Parathyroid adenoma (tissue), 2 donors: ENCODE measurements at regions not wholly inside any gene's neighbourhood (a gene's known extent, or its start where the extent isn't known, plus 50 kb on each side); places are given as distances from the start of the nearest gene placed in this dataset.

Experiments
- H2AFZ ChIP-seq: fragments of 300-600 bp; sonication (generic); one replicate; pipeline ENCODE4 v1.7.0; 2017; ENCODE audit warnings: antibody characterized with exemption, mild to moderate bottlenecking
- H3K27ac ChIP-seq: fragments of 300-600 bp; sonication (generic); one replicate; pipeline ENCODE4 v1.7.0; 2017
- H3K27me3 ChIP-seq: fragments of 300-600 bp; sonication (generic); one replicate; pipeline ENCODE4 v1.7.0; 2017; ENCODE audit warnings: low read length; ENCODE audit not compliant: control insufficient read depth, insufficient read depth
- H3K36me3 ChIP-seq: fragments of 300-600 bp; sonication (generic); one replicate; pipeline ENCODE4 v1.7.0; 2017; ENCODE audit warnings: low read length; ENCODE audit not compliant: control insufficient read depth, insufficient read depth
- H3K4me1 ChIP-seq: fragments of 300-600 bp; sonication (generic); one replicate; pipeline ENCODE4 v1.7.0; 2017; ENCODE audit warnings: control low read depth
- H3K4me2 ChIP-seq: fragments of 300-600 bp; sonication (generic); one replicate; pipeline ENCODE4 v1.7.0; 2017; ENCODE audit warnings: low read length
- H3K4me3 ChIP-seq: fragments of 300-600 bp; sonication (generic); one replicate; pipeline ENCODE4 v1.7.0; 2017; ENCODE audit warnings: low read depth, low read length
- H3K79me2 ChIP-seq: fragments of 300-600 bp; sonication (generic); one replicate; pipeline ENCODE4 v1.7.0; 2017; ENCODE audit warnings: control low read depth
- H3K9ac ChIP-seq: fragments of 300-600 bp; sonication (generic); one replicate; pipeline ENCODE4 v1.7.0; 2017; ENCODE audit warnings: mild to moderate bottlenecking
- H3K9me3 ChIP-seq: fragments of 300-600 bp; sonication (generic); one replicate; pipeline ENCODE4 v1.7.0; 2017; ENCODE audit warnings: low read length; ENCODE audit not compliant: control insufficient read depth
- TF ChIP-seq, protein P1 (sequence below): fragments of 300-600 bp; sonication (generic); IDR thresholded peaks from one replicate; pipeline ENCODE4 v1.7.0; 2017; ENCODE audit warnings: antibody characterized with exemption, mild to moderate bottlenecking
- donor health status: primary hyperparathyroidism.

DNA sequence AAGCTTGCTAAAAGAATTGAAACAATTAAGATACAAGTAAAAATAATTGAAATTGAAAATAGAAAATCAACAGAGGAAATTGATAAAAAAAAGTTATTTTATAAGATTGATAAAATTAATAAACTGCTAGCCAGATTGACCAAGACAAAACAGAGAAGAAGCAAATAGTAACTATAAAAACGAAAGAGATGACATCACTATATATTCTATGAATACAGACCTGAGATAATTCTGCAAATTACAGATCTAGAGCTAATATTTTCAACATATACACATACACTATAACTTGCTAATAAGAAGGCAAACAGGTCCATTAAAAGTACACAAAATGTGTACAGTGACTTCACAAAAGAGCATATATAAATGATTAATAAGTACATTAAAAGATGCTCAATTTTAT, 90.1 kb upstream of the RNPC3 start:
- Histone ChIP-seq H2AFZ (no peak overlapping the region), H3K27ac (no peak overlapping the region), H3K4me1 (no peaks in the 10 kb centered on the region), H3K36me3 (no peaks in the 10 kb centered on the region), H3K9ac (no peak overlapping the region), H3K4me3 (no peak overlapping the region), H3K9me3 (no peaks in the 10 kb centered on the region), H3K4me2 (no peak overlapping the region), H3K79me2 (no peaks in the 10 kb centered on the region), H3K27me3 (no peaks in the 10 kb centered on the region)
- TF ChIP-seq, protein P1, sequence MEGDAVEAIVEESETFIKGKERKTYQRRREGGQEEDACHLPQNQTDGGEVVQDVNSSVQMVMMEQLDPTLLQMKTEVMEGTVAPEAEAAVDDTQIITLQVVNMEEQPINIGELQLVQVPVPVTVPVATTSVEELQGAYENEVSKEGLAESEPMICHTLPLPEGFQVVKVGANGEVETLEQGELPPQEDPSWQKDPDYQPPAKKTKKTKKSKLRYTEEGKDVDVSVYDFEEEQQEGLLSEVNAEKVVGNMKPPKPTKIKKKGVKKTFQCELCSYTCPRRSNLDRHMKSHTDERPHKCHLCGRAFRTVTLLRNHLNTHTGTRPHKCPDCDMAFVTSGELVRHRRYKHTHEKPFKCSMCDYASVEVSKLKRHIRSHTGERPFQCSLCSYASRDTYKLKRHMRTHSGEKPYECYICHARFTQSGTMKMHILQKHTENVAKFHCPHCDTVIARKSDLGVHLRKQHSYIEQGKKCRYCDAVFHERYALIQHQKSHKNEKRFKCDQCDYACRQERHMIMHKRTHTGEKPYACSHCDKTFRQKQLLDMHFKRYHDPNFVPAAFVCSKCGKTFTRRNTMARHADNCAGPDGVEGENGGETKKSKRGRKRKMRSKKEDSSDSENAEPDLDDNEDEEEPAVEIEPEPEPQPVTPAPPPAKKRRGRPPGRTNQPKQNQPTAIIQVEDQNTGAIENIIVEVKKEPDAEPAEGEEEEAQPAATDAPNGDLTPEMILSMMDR: no peak

DNA sequence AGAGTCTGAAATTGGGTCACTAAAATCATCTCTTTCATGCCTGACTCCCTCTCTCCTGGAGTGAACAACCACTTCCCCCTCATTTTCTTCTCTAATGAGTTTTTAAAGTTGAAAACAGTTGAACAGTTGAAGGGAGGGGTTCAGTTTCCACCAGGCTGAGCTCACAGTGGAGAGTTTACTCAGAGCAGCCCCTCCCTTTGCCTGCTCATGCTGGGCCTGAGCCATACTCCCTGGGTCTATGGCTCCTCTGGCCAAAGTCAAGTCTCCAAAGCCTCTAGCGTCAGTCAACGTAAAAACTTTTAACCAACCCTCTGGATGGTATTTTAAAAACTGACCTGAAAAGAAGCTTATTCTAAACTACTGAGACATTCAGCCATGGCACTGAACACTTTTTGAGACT, 100.8 kb upstream of the RNPC3 start:
- H3K9ac ChIP-seq: no peak overlapping the region
- H3K4me3 ChIP-seq: no peak overlapping the region
- TF ChIP-seq, protein P1: no peak
- no peaks in the 10 kb centered on the region for H3K4me1 ChIP-seq
- H3K36me3 ChIP-seq: no peaks in the 10 kb centered on the region
- H2AFZ ChIP-seq: no peak overlapping the region
- H3K9me3 ChIP-seq: no peaks in the 10 kb centered on the region
- H3K27ac ChIP-seq: no peak overlapping the region
- H3K27me3 ChIP-seq: no peaks in the 10 kb centered on the region
- no peaks in the 10 kb centered on the region for H3K79me2 ChIP-seq
- H3K4me2 ChIP-seq: no peak overlapping the region

DNA sequence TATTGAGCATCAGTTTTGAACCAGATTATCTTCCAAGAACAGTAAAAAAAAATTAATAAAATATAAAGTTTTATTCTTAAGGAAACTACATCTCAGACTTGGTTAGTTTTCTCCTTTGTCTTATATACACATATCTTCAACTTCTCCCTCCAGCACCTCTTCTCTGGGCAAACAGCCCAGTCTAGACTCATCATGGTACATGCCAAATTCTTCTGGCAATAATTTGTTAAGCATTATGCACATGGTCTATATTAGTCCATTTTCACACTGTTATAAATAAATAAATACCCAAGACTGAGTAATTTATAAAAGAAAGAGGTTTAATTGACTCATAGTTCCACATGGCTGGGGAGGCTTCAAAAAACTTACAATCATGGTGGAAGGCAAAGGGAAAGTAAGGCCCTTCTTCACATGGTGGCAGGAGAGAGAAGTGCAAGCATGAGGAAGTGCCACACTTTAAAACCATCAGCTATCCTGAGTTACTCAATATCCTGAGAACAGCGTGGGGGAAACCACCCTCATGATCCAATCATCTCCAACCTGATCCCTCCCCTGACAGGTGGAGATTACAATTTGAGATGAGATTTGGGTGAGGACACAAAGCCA, 108.7 kb upstream of the RNPC3 start:
- Histone ChIP-seq H3K9me3 (peaks cover 4% of the 10 kb centered on the region), H3K4me3 (no peak overlapping the region), H3K4me2 (no peak overlapping the region), H3K4me1 (no peaks in the 10 kb centered on the region), H3K9ac (no peak overlapping the region), H3K36me3 (no peaks in the 10 kb centered on the region), H2AFZ (no peak overlapping the region), H3K27me3 (no peaks in the 10 kb centered on the region), H3K27ac (no peak overlapping the region), H3K79me2 (no peaks in the 10 kb centered on the region)
- TF ChIP-seq, protein P1: no peak

DNA sequence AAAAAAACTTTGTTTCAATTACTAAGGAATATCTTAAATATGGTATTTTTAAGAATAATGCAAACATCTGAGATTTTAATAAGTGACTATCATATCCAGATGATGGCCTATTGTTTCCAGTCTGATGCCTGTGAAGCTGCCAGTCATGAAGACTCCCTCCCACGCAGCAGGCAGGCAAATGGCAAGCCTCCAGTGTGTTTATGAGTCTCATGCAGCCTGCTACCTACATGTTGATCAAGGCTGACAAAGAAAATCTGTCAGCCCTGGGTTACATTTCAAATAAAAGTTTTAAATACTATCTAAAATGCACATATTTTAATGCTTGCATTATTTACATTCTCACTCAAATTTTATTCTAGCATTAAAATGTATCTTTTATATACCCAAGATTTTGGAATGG, 137.6 kb upstream of the RNPC3 start:
- no peak overlapping the region for H3K4me3 ChIP-seq
- H3K9ac ChIP-seq: no peak overlapping the region
- TF ChIP-seq, protein P1: no peak
- H3K9me3 ChIP-seq: no peaks in the 10 kb centered on the region
- H3K4me1 ChIP-seq: no peaks in the 10 kb centered on the region
- H3K27ac ChIP-seq: no peak overlapping the region
- H3K79me2 ChIP-seq: no peaks in the 10 kb centered on the region
- H3K36me3 ChIP-seq: no peaks in the 10 kb centered on the region
- H3K27me3 ChIP-seq: no peaks in the 10 kb centered on the region
- no peak overlapping the region for H2AFZ ChIP-seq
- H3K4me2 ChIP-seq: no peak overlapping the region

DNA sequence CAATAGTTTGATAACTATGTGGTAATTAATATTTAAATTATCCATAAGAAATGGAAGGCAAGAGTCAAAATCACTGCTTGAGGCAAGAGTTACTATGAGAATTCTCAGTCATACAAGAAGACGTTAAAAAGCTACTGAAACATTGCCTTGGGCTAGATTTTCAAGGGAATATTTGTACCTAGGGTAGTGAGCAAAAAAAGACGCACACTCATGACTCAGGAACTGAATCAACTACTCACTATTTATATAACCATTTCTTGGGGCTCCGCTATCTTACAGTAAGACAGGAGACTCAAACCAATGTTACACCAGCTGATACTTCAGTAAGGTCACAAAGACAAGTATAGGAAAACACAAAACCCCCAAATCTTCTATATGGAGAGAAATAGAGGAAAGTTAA, 151.5 kb upstream of the RNPC3 start:
- no peaks in the 10 kb centered on the region for H3K27me3 ChIP-seq
- H3K9me3 ChIP-seq: no peaks in the 10 kb centered on the region
- TF ChIP-seq, protein P1: no peak
- no peak overlapping the region for H3K27ac ChIP-seq
- no peaks in the 10 kb centered on the region for H3K4me1 ChIP-seq
- H3K4me3 ChIP-seq: no peak overlapping the region
- no peak overlapping the region for H3K4me2 ChIP-seq
- H3K9ac ChIP-seq: no peak overlapping the region
- no peaks in the 10 kb centered on the region for H3K36me3 ChIP-seq
- no peak overlapping the region for H2AFZ ChIP-seq
- no peaks in the 10 kb centered on the region for H3K79me2 ChIP-seq
